Small intestine (tissue), 7 donors: ENCODE measurements at regions not wholly inside any gene's neighbourhood (a gene's known extent, or its start where the extent isn't known, plus 50 kb on each side); places are given as distances from the start of the nearest gene placed in this dataset.
"Not testable (repeated sequence)": the region's sequence is repeated elsewhere in the genome, so short reads cannot be mapped to it uniquely, and the experiment has no call there.

Source experiments
- DNase-seq, 2 donors: peaks; one replicate each; pipeline versions ENCODE4 v3.0.0 to v3.0.0-alpha.2; 2013
- FAIRE-seq: peaks from 2 replicates; lab custom pipeline; 2012; peaks lifted over from hg19 to GRCh38; lab: Jason Lieb, UNC
- H3K27ac ChIP-seq, 3 donors: one replicate each; pipeline ENCODE4 v1.5.1; 2013; ENCODE audit warnings: low read length in 2 of 3, mild to moderate bottlenecking in 2 of 3, control low read depth in 1 of 3, inconsistent platforms in 1 of 3, low read depth in 1 of 3, moderate library complexity in 1 of 3
- H3K27me3 ChIP-seq, 3 donors: one replicate each; pipeline ENCODE4 v1.6.1; 2013; ENCODE audit warnings: low read length in 3 of 3, inconsistent platforms in 1 of 3; ENCODE audit not compliant: control insufficient read depth in 3 of 3, insufficient read depth in 3 of 3
- H3K36me3 ChIP-seq, 3 donors: one replicate each; pipeline ENCODE4 v1.6.1; 2013; ENCODE audit warnings: low read length in 3 of 3, inconsistent platforms in 1 of 3, low read depth in 1 of 3, mild to moderate bottlenecking in 1 of 3, moderate library complexity in 1 of 3; ENCODE audit not compliant: control insufficient read depth in 3 of 3, insufficient read depth in 2 of 3
- H3K4me1 ChIP-seq, 3 donors: one replicate each; pipeline ENCODE4 v1.6.1; 2013; ENCODE audit warnings: low read length in 2 of 3, inconsistent platforms in 1 of 3, low read depth in 1 of 3, mild to moderate bottlenecking in 1 of 3, moderate library complexity in 1 of 3; ENCODE audit not compliant: control insufficient read depth in 3 of 3, insufficient read depth in 2 of 3
- H3K4me3 ChIP-seq, 3 donors: one replicate each; pipeline ENCODE4 v1.5.1; 2013; ENCODE audit warnings: low read length in 3 of 3, control low read depth in 1 of 3, inconsistent platforms in 1 of 3, low read depth in 1 of 3, mild to moderate bottlenecking in 1 of 3, moderate library complexity in 1 of 3
- H3K9me3 ChIP-seq, 2 donors: one replicate each; pipeline ENCODE4 v1.6.1; 2013; ENCODE audit warnings: low read depth in 1 of 2, low read length in 1 of 2; ENCODE audit not compliant: control insufficient read depth in 2 of 2, insufficient read depth in 1 of 2
- WGBS, 3 donors: extraction: QIAGEN DNeasy Blood & Tissue Kit; methylation state at CpG; one replicate each; pipeline ENCODE4 v1.1.7; 2013; 5-methylcytosine and 5-hydroxymethylcytosine counted together
- donor health status: healthy with polysubstance abuse.
- donor health status: control.
- donor health status: control.
- donor health status: Bipolar disorder and iron deficiency.
- donor health status: healthy.

GRCh38 chr5:19270153-19270552 lies 717.8 kb downstream of the CDH18 start:
- Histone ChIP-seq H3K9me3 (peaks cover 0 to 5% of the 10 kb centered on the region in 2 donors), H3K4me3 (no peak overlapping the region), H3K27ac (no peak overlapping the region), H3K4me1 (no peaks in the 10 kb centered on the region), H3K27me3 (no peaks in the 10 kb centered on the region), H3K36me3 (no peaks in the 10 kb centered on the region)
- FAIRE-seq (no peak), DNase-seq (no peak)
- WGBS, 3 donors: 64 to 75% (median 67%) methylated on average over 4 of the region's 4 CpGs

DNA sequence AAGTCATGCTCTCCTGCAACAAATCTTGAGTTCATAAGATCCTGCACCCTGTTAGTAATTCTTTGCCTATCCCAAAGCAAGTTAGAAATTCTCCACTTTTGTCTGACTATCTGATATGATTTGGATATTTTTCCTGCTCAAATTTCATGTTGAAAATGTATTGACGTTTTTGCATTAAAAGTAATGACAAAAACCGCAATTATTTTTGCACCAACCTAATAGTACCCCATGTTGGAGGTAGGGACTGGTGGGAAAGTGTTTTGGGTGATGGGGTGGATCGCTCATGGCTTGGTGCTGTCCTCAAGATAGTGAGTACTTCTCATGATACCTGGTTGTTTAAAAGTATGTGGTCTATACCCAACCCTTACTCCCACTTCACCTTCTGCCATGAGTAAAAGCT lies 713.4 kb downstream of the CDH18 start:
- Histone ChIP-seq H3K36me3 (no peaks in the 10 kb centered on the region), H3K4me1 (no peaks in the 10 kb centered on the region), H3K27me3 (no peaks in the 10 kb centered on the region), H3K9me3 (peaks cover 0 to 16% of the 10 kb centered on the region in 2 donors), H3K4me3 (no peak overlapping the region), H3K27ac (no peak overlapping the region)
- FAIRE-seq: no peak
- WGBS, 3 donors: 64 to 79% (median 73%) methylated on average over 3 of the region's 3 CpGs
- DNase-seq: no peak

DNA sequence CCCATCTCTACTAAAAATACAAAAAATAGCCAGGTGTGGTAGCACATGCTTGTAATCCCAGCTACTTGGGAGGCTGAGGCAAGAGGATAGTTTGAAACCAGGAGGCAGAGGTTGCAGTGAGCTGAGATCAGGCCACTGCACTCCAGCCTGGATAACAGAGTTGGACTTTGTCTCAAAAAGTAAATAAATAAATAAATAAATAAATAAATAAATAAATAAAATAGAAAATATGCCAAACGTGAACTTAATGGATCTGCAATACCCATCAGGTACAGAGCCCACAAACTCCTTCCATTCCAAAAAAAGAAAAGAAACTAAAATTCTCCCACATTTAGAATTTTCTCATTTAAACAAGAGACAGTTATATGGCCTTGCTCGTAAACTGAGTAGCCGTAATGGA lies 702.7 kb downstream of the CDH18 start:
- Histone ChIP-seq H3K27me3 (no peaks in the 10 kb centered on the region), H3K4me3 (no peak overlapping the region), H3K4me1 (no peaks in the 10 kb centered on the region), H3K9me3 (peaks cover 2 to 13% of the 10 kb centered on the region in 2 donors), H3K36me3 (no peaks in the 10 kb centered on the region), H3K27ac (no peak overlapping the region)
- WGBS, 3 donors: 88 to 94% (median 93%) methylated on average over 3 of the region's 3 CpGs
- FAIRE-seq (no peak), DNase-seq (no peak)

GRCh38 chr5:19287548-19288277 lies 700.3 kb downstream of the CDH18 start:
- not testable (repeated sequence) for H3K36me3 ChIP-seq, H3K27ac ChIP-seq, DNase-seq, FAIRE-seq, H3K4me1 ChIP-seq, H3K4me3 ChIP-seq, H3K27me3 ChIP-seq
- WGBS, 3 donors: 90 to 93% (median 93%) methylated on average over 39 to 54 of the region's 54 CpGs
- H3K9me3 ChIP-seq: peaks cover 2 to 13% of the 10 kb centered on the region in 2 donors

GRCh38 chr5:19288311-19288710 lies 699.7 kb downstream of the CDH18 start:
- H3K27me3 ChIP-seq, DNase-seq, H3K36me3 ChIP-seq, H3K27ac ChIP-seq, FAIRE-seq, H3K4me1 ChIP-seq, H3K4me3 ChIP-seq: not testable (repeated sequence)
- peaks cover 2 to 13% of the 10 kb centered on the region in 2 donors for H3K9me3 ChIP-seq
- WGBS, 3 donors: 79 to 89% (median 81%) methylated on average over 8 of the region's 8 CpGs

DNA sequence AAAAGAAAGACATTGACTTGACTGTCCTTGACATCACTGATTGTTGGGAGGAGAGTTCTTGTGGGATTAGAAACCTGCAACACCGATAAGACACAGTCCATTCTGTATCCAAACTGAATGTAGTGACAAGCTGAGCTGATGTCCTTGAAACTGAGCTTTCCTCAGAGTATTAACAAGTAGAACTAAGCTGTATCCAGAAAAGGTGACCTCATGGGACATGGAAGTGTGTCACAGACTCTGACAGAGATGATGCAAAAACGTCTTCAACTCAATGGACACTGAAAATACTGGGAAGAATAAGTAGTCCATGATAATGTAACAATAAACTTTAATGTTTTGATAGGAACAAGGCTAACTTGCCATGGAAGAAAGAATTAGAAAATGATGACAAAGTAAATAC lies 690.1 kb downstream of the CDH18 start:
- H3K4me1 ChIP-seq: no peaks in the 10 kb centered on the region
- H3K27ac ChIP-seq: no peak overlapping the region
- no peak overlapping the region for H3K4me3 ChIP-seq

GRCh38 chr5:19301271-19301670 lies 686.7 kb downstream of the CDH18 start:
- no peak for FAIRE-seq
- 36 to 50% (median 48%) methylated on average over 1 of the region's 1 CpG for WGBS, 3 donors
- H3K4me1 ChIP-seq: no peaks in the 10 kb centered on the region

More for the DNA sequence above, 690.1 kb downstream of the CDH18 start:
- no peaks in the 10 kb centered on the region for H3K36me3 ChIP-seq
- DNase-seq (no peak), FAIRE-seq (no peak)
- no peaks in the 10 kb centered on the region for H3K9me3 ChIP-seq
- no peaks in the 10 kb centered on the region for H3K27me3 ChIP-seq
- 47 to 51% (median 47%) methylated on average over 2 of the region's 2 CpGs for WGBS, 3 donors

DNA sequence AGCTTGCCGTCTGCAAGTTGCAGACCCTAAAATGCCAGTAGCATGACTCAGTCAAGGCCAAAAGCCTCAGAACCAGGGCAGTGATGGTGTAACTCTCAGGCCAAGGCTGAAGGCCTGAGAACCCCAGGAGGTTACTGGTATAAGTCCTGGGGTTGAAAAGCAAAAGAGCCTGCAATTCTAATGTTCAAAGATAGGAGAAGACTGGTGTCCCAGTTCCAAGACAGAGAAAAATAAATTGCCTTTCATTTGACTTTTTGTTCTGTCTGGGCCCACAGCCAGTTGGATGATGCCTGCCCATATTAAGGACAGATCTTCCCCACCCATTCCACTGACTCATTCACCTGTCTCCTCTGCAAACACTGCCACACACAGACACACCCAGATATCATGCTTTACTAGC lies 673.2 kb downstream of the CDH18 start:
- no peaks in the 10 kb centered on the region for H3K36me3 ChIP-seq
- no peak overlapping the region for H3K27ac ChIP-seq
- FAIRE-seq (no peak), DNase-seq (no peak)
- 64 to 71% (median 67%) methylated on average over 1 of the region's 1 CpG for WGBS, 3 donors
- no peak overlapping the region for H3K4me3 ChIP-seq
- H3K9me3 ChIP-seq: peaks cover 0 to 2% of the 10 kb centered on the region in 2 donors
- no peaks in the 10 kb centered on the region for H3K4me1 ChIP-seq
- H3K27me3 ChIP-seq: no peaks in the 10 kb centered on the region

More at GRCh38 chr5:19301271-19301670, 686.7 kb downstream of the CDH18 start:
- Histone ChIP-seq H3K4me3 (no peak overlapping the region), H3K36me3 (no peaks in the 10 kb centered on the region), H3K9me3 (no peaks in the 10 kb centered on the region), H3K27ac (no peak overlapping the region), H3K27me3 (no peaks in the 10 kb centered on the region)
- no peak for DNase-seq

- H3K4me1 ChIP-seq: no peaks in the 10 kb centered on the region
- DNase-seq (no peak), FAIRE-seq (no peak)
- no peak overlapping the region for H3K27ac ChIP-seq
- H3K36me3 ChIP-seq: no peaks in the 10 kb centered on the region
- H3K9me3 ChIP-seq: no peaks in the 10 kb centered on the region
- 88 to 97% (median 93%) methylated on average over 1 of the region's 1 CpG for WGBS, 3 donors
- no peaks in the 10 kb centered on the region for H3K27me3 ChIP-seq
- H3K4me3 ChIP-seq: no peak overlapping the region
Measured at GRCh38 chr5:19319252-19319651, 668.7 kb downstream of the CDH18 start.
